ENCODE measurements at regions not wholly inside any gene's neighbourhood (a gene's known extent, or its start where the extent isn't known, plus 50 kb on each side); places are given as distances from the start of the nearest gene placed in this dataset.
"Not testable (repeated sequence)": the region's sequence is repeated elsewhere in the genome, so short reads cannot be mapped to it uniquely, and the experiment has no call there.

DNA sequence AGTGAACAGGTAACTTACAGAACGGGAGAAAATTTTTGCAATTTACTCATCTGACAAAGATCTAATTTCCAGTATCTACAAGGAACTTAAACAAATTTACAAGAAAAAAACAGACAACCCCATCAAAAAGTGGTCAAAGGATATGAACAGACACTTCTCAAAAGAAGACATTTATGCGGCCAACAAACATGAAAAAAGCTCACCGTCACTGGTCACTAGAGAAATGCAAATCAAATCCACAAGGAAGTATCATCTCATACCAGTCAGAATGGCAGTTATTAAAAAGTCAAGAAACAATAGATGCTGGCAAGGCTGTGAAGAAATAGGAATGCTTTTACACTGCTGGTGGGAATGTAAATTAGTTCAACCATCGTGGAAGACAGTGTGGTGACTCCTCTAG lies 100.5 kb upstream of the GRIN3A start:
- TF ChIP-seq EZH2 (IDR thresholded peaks at IDR 0.05; ENCODE audit: borderline replicate concordance, low read length): not testable (repeated sequence)
- TF ChIP-seq, protein P1, sequence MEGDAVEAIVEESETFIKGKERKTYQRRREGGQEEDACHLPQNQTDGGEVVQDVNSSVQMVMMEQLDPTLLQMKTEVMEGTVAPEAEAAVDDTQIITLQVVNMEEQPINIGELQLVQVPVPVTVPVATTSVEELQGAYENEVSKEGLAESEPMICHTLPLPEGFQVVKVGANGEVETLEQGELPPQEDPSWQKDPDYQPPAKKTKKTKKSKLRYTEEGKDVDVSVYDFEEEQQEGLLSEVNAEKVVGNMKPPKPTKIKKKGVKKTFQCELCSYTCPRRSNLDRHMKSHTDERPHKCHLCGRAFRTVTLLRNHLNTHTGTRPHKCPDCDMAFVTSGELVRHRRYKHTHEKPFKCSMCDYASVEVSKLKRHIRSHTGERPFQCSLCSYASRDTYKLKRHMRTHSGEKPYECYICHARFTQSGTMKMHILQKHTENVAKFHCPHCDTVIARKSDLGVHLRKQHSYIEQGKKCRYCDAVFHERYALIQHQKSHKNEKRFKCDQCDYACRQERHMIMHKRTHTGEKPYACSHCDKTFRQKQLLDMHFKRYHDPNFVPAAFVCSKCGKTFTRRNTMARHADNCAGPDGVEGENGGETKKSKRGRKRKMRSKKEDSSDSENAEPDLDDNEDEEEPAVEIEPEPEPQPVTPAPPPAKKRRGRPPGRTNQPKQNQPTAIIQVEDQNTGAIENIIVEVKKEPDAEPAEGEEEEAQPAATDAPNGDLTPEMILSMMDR (conservative IDR thresholded peaks at IDR 0.05 in 1 of 2, IDR thresholded peaks at IDR 0.05 in 1 of 2; ENCODE audit: extremely low read depth in 1 of 2, insufficient read depth in 1 of 2, low read depth in 1 of 2, low read length in 2 of 2): not testable (repeated sequence)

All from mammary epithelial cell (primary cell).